K562 (cell line): ENCODE measurements at regions not wholly inside any gene's neighbourhood (a gene's known extent, or its start where the extent isn't known, plus 50 kb on each side); places are given as distances from the start of the nearest gene placed in this dataset.

ENCODE experiments used
- ATAC-seq: fragments of 200-7000 bp; cut with Tn5 transposase; 3 replicates; pipeline ENCODE4 v1.9.1; 2020; ENCODE audit warnings: moderate library complexity
- BruUV-seq: library from RNA; stranded (reverse); fragments of 400-500 nt; replicated peaks from 2 replicates; lab custom pipeline; 2021; lab: Mats Ljungman, UMichigan
- CTCF ChIA-PET: fragments of 300-600 bp; formaldehyde crosslinking; extraction: SDS; loops from one replicate; lab custom pipeline; 2021; ENCODE audit warnings: low intra/inter-chr PET ratio; lab: Yijun Ruan, JAX
- POLR2A ChIA-PET: fragments of 300-600, 350-650 bp; sonication (Branson Sonifier 250); formaldehyde crosslinking; extraction: SDS; loops from one replicate; lab custom pipeline; 2021; ENCODE audit warnings: antibody characterized with exemption, inconsistent platforms; lab: Yijun Ruan, JAX
- DNase-seq, 4 experiments: peaks; one replicate each; pipeline versions ENCODE4 v3.0.0 to v3.0.0-alpha.2; 2011 to 2018; ENCODE audit warnings: low spot score in 3 of 4, mixed read lengths in 3 of 4; ENCODE audit errors: extremely low read depth in 1 of 4
- FAIRE-seq: peaks from 2 replicates; lab custom pipeline; 2011; peaks lifted over from hg19 to GRCh38; lab: Jason Lieb, UNC
- H2AFZ ChIP-seq: 2 replicates; pipeline ENCODE4 v1.6.0; 2011; ENCODE audit warnings: low read depth, low read length, control low read depth, inconsistent platforms
- H3K27ac ChIP-seq: fragments of 200-600 bp; 3 replicates; pipeline ENCODE4 v1.8.0; 2011; ENCODE audit warnings: low read depth, mild to moderate bottlenecking, control low read depth, inconsistent platforms, low read length, moderate library complexity, mixed read lengths; ENCODE audit errors: extremely low read depth
- H3K27me3 ChIP-seq, 2 experiments: fragments of 300-600 bp in 1 of 2; 2 replicates in 1 of 2; 3 replicates in 1 of 2; pipeline versions ENCODE4 v1.6.0 to v1.8.0; 2011; ENCODE audit warnings: inconsistent platforms in 2 of 2, low read length in 2 of 2, mild to moderate bottlenecking in 1 of 2, mixed read lengths in 1 of 2, moderate library complexity in 1 of 2; ENCODE audit not compliant: control insufficient read depth in 2 of 2, insufficient read depth in 2 of 2
- H3K36me3 ChIP-seq: fragments of 300-600 bp; 3 replicates; pipeline ENCODE4 v1.8.0; 2011; ENCODE audit warnings: mild to moderate bottlenecking, low read length, inconsistent platforms; ENCODE audit not compliant: control insufficient read depth, insufficient read depth
- H3K4me1 ChIP-seq, 2 experiments: fragments of 200-600 bp in 1 of 2; replicated peaks in 1 of 2; 2 replicates in 1 of 2; 3 replicates in 1 of 2; pipeline versions ENCODE4 v1.5.1 to v1.8.0; 2011; ENCODE audit warnings: inconsistent platforms in 2 of 2, low read length in 2 of 2, mild to moderate bottlenecking in 1 of 2, mixed read lengths in 1 of 2, moderate library complexity in 1 of 2; ENCODE audit not compliant: control insufficient read depth in 2 of 2, insufficient read depth in 2 of 2
- H3K4me2 ChIP-seq: 2 replicates; pipeline ENCODE4 v1.6.1; 2011; ENCODE audit warnings: low read length, control low read depth, inconsistent platforms, mixed read lengths; ENCODE audit not compliant: insufficient read depth
- H3K4me3 ChIP-seq: fragments of 200-600 bp; sonication (generic), shearing (Covaris generic); 2 replicates; pipeline ENCODE4 v1.5.1; 2016; ENCODE audit warnings: control low read depth, inconsistent platforms
- H3K79me2 ChIP-seq: fragments of 200-600 bp; 3 replicates; pipeline ENCODE4 v1.8.0; 2011; ENCODE audit warnings: low read length, inconsistent platforms; ENCODE audit not compliant: control insufficient read depth, insufficient read depth
- H3K9ac ChIP-seq, 2 experiments: 2 replicates each; pipeline versions ENCODE4 v1.6.0 to v1.6.1; 2011; ENCODE audit warnings: low read depth in 2 of 2, low read length in 2 of 2, control low read depth in 1 of 2, inconsistent platforms in 1 of 2, mild to moderate bottlenecking in 1 of 2, mixed read lengths in 1 of 2; ENCODE audit not compliant: insufficient read depth in 1 of 2
- H3K9me1 ChIP-seq: one replicate; pipeline ENCODE4 v1.6.0; 2011; ENCODE audit warnings: inconsistent platforms, mild to moderate bottlenecking, low read length, moderate library complexity; ENCODE audit not compliant: control insufficient read depth, insufficient read depth
- H3K9me3 ChIP-seq: replicated peaks from 2 replicates; pipeline ENCODE4 v1.5.1; 2011; ENCODE audit warnings: low read depth, low read length, inconsistent platforms; ENCODE audit not compliant: control insufficient read depth, insufficient read depth
- H4K20me1 ChIP-seq: replicated peaks from 2 replicates; pipeline ENCODE4 v1.6.1; 2011; ENCODE audit warnings: low read length, inconsistent platforms, mixed read lengths; ENCODE audit not compliant: control insufficient read depth, insufficient read depth
- EGR1 ChIP-seq: fragments of 450-650 bp; conservative IDR thresholded peaks from 2 replicates; pipeline ENCODE4 v1.6.1; 2017; ENCODE audit warnings: mild to moderate bottlenecking
- HNRNPK ChIP-seq: fragments of 200-400 bp; formaldehyde crosslinking; IDR thresholded peaks from one replicate; pipeline ENCODE4 v1.6.1; 2018; ENCODE audit warnings: mild to moderate bottlenecking, low read depth, low read length; ENCODE audit not compliant: poor library complexity, severe bottlenecking
- L3MBTL2 ChIP-seq: fragments of 450-650 bp; IDR thresholded peaks from 2 replicates; pipeline ENCODE4 v1.6.1; 2016; ENCODE audit warnings: mild to moderate bottlenecking, moderate library complexity
- NR3C1 ChIP-seq: sonication (generic); formaldehyde crosslinking; IDR thresholded peaks from 2 replicates; pipeline ENCODE4 v1.8.1; 2022; ENCODE audit warnings: missing genetic modification reagents
- RCOR1 ChIP-seq, 2 experiments: IDR thresholded peaks; 2 replicates each; pipeline ENCODE4 v1.6.1; 2012; ENCODE audit warnings: low read depth in 2 of 2, low read length in 2 of 2, borderline replicate concordance in 1 of 2, improper control_type of control experiment in 1 of 2
- SAFB2 ChIP-seq: fragments of 200-400 bp; formaldehyde crosslinking; IDR thresholded peaks from 2 replicates; pipeline ENCODE4 v1.6.1; 2018; ENCODE audit warnings: borderline replicate concordance, low read length, low read depth, moderate library complexity; ENCODE audit not compliant: severe bottlenecking
- TSC22D4 ChIP-seq: fragments of 450-650 bp; IDR thresholded peaks from 2 replicates; pipeline ENCODE4 v1.6.1; 2016; ENCODE audit warnings: missing genetic modification characterization, missing biosample characterization, control low read depth
- U2AF1 ChIP-seq: fragments of 200-400 bp; formaldehyde crosslinking; optimal IDR thresholded peaks from 2 replicates; pipeline ENCODE3; 2017; ENCODE audit warnings: mild to moderate bottlenecking, low read depth, low read length, moderate library complexity
- ZBED1 ChIP-seq: IDR thresholded peaks from 2 replicates; pipeline ENCODE4 v1.6.1; 2014
- ZNF197 ChIP-seq: fragments of 200-800 bp; sonication (Bioruptor generic); IDR thresholded peaks from 2 replicates; pipeline ENCODE4 v1.6.1; 2016; ENCODE audit warnings: low read depth, missing genetic modification characterization, missing compliant biosample characterization
- ZNF282 ChIP-seq: sonication (generic); formaldehyde crosslinking; IDR thresholded peaks from 2 replicates; pipeline ENCODE4 v1.8.1; 2023; ENCODE audit warnings: missing genetic modification reagents
- ZNF707 ChIP-seq: fragments of 250-450 bp; sonication (Bioruptor Pico); conservative IDR thresholded peaks from 2 replicates; pipeline ENCODE4 v1.8.0; 2022; ENCODE audit warnings: inconsistent platforms, mild to moderate bottlenecking, moderate library complexity
- WGBS: fragments of 100-300 bp; shearing (Covaris generic); methylation state at CpG from one replicate; pipeline ENCODE4 v1.1.6; 2016; ENCODE audit warnings: low coverage, mixed read lengths; ENCODE audit not compliant: insufficient coverage; ENCODE audit errors: missing lambda C conversion rate; 5-methylcytosine and 5-hydroxymethylcytosine counted together
- in situ Hi-C: fragments of 300-500 bp; cut with MboI; formaldehyde crosslinking; loops from 4 replicates; pipeline ENCODE4 v1.15.0; 2018; ENCODE audit warnings: inconsistent platforms, mixed read lengths
- intact Hi-C: fragments of 100-400 bp; cut with micrococcal nuclease; formaldehyde crosslinking; loops from 2 replicates; pipeline ENCODE4 v1.14.2; 2022
- TF ChIP-seq, protein P1 (sequence below): sonication (generic); formaldehyde crosslinking; IDR thresholded peaks from 2 replicates; pipeline ENCODE4 v1.8.0; 2023; ENCODE audit warnings: mild to moderate bottlenecking, missing genetic modification reagents
- TF ChIP-seq, protein P2 (sequence below): fragments of 250-450 bp; sonication (Bioruptor Pico); IDR thresholded peaks from 2 replicates; pipeline ENCODE4 v1.8.0; 2022; ENCODE audit warnings: inconsistent platforms

DNA sequence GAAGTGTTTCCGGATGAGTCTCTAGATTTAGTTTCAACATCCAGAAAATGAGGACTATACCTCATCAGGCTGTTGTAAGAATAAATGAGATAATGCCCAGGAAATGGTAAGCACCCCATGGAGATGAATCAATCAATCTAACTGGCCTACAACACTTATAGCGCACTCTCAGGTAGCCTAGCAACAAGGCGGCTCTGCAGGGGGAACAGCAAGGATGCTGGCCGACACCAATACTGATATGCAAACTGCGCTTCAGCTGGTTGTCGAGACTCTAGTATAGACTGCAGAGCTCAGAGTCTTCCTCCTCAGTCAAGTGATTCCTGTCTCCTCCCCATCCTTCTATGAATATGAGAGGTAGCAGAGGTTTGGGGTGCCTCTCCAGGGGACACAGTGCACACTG is 218.8 kb upstream of the WWC1 start:
- no peak overlapping the region for H3K9ac ChIP-seq
- in situ Hi-C loops, result no loop called here
- no peaks in the 10 kb centered on the region for H4K20me1 ChIP-seq
- CTCF ChIA-PET, result no interaction called here
- no peak for FAIRE-seq
- 1% methylated on average over 6 of the region's 6 CpGs for WGBS
- no peak for TF ChIP-seq TSC22D4 (tag)
- no peak for TF ChIP-seq ZBED1
- TF ChIP-seq, all 486 proteins: peak for 0
- no peak overlapping the region for H2AFZ ChIP-seq
- intact Hi-C loops, result no loop called here
- no peaks in the 10 kb centered on the region for H3K4me1 ChIP-seq
- no peak overlapping the region for H3K4me3 ChIP-seq
- H3K27ac ChIP-seq, result no peak overlapping the region
- POLR2A ChIA-PET, result no interaction called here
- DNase-seq, result no peak
- H3K9me3 ChIP-seq, result no peaks in the 10 kb centered on the region
- no peak for ATAC-seq
- no peaks in the 10 kb centered on the region for H3K79me2 ChIP-seq
- no TSS peak for BruUV-seq
- H3K4me2 ChIP-seq, result no peak overlapping the region
- no peaks in the 10 kb centered on the region for H3K27me3 ChIP-seq
- no peaks in the 10 kb centered on the region for H3K36me3 ChIP-seq
- H3K9me1 ChIP-seq, result no peaks in the 10 kb centered on the region

DNA sequence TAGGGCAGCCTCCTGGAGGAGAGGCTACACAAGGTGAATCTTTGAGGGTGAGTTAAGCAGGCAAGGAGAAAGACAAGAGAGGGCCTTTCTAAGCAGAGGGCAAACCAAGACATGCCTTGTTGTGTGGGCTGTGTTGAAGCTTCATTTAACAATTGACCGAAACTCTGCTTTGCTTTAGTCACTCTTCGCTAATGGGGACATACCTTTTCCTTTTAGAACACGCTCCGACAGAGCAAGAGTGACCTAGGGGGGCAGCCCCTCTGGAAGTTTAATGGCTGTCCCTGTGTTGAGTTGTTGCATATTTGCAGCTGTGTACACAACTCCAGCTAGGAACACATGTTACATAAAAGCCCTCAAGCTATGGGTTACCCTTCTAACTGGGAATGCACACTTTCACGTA is 218.1 kb upstream of the WWC1 start:
- Histone ChIP-seq H3K9me3 (no peaks in the 10 kb centered on the region), H3K9ac (no peak overlapping the region), H3K4me3 (no peak overlapping the region), H4K20me1 (no peaks in the 10 kb centered on the region), H3K4me2 (no peak overlapping the region), H3K79me2 (no peaks in the 10 kb centered on the region), H3K36me3 (no peaks in the 10 kb centered on the region), H3K9me1 (no peaks in the 10 kb centered on the region), H2AFZ (no peak overlapping the region), H3K4me1 (no peaks in the 10 kb centered on the region), H3K27ac (no peak overlapping the region), H3K27me3 (no peaks in the 10 kb centered on the region)
- FAIRE-seq (no peak), ATAC-seq (no peak), DNase-seq (no peak)
- WGBS, result 3% methylated on average over 5 of the region's 5 CpGs
- CTCF ChIA-PET, result no interaction called here
- in situ Hi-C loops (no loop called here), intact Hi-C loops (no loop called here)
- POLR2A ChIA-PET, result no interaction called here
- no TSS peak for BruUV-seq
- no peak for TF ChIP-seq EGR1
- TF ChIP-seq, protein P1, sequence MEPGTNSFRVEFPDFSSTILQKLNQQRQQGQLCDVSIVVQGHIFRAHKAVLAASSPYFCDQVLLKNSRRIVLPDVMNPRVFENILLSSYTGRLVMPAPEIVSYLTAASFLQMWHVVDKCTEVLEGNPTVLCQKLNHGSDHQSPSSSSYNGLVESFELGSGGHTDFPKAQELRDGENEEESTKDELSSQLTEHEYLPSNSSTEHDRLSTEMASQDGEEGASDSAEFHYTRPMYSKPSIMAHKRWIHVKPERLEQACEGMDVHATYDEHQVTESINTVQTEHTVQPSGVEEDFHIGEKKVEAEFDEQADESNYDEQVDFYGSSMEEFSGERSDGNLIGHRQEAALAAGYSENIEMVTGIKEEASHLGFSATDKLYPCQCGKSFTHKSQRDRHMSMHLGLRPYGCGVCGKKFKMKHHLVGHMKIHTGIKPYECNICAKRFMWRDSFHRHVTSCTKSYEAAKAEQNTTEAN (CRISPR knock-in tag), result no peak
- TF ChIP-seq RCOR1 (IDR thresholded peaks at IDR 0.05; ENCODE audit: borderline replicate concordance in 1 of 2, low read depth in 2 of 2, low read length in 2 of 2), result no peak
- no peak for TF ChIP-seq ZNF707 (CRISPR knock-in tag)
- no peak for TF ChIP-seq ZNF197
- TF ChIP-seq SAFB2, result no peak
- no peak for TF ChIP-seq U2AF1
- TF ChIP-seq HNRNPK, result no peak
- no peak for TF ChIP-seq L3MBTL2
- TF ChIP-seq NR3C1 (CRISPR knock-in tag), result no peak
- TF ChIP-seq, protein P2, sequence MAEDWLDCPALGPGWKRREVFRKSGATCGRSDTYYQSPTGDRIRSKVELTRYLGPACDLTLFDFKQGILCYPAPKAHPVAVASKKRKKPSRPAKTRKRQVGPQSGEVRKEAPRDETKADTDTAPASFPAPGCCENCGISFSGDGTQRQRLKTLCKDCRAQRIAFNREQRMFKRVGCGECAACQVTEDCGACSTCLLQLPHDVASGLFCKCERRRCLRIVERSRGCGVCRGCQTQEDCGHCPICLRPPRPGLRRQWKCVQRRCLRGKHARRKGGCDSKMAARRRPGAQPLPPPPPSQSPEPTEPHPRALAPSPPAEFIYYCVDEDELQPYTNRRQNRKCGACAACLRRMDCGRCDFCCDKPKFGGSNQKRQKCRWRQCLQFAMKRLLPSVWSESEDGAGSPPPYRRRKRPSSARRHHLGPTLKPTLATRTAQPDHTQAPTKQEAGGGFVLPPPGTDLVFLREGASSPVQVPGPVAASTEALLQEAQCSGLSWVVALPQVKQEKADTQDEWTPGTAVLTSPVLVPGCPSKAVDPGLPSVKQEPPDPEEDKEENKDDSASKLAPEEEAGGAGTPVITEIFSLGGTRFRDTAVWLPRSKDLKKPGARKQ, result no peak
- no peak for TF ChIP-seq ZNF282 (CRISPR knock-in tag)
